C1 segment of cervical spinal cord (tissue), 14 donors: ENCODE measurements at regions not wholly inside any gene's neighbourhood (a gene's known extent, or its start where the extent isn't known, plus 50 kb on each side); places are given as distances from the start of the nearest gene placed in this dataset.

ENCODE experiments used
- DNase-seq, 14 donors: peaks; one replicate each; lab custom pipeline; 2025; lab: John Stamatoyannopoulos, UW

DNA sequence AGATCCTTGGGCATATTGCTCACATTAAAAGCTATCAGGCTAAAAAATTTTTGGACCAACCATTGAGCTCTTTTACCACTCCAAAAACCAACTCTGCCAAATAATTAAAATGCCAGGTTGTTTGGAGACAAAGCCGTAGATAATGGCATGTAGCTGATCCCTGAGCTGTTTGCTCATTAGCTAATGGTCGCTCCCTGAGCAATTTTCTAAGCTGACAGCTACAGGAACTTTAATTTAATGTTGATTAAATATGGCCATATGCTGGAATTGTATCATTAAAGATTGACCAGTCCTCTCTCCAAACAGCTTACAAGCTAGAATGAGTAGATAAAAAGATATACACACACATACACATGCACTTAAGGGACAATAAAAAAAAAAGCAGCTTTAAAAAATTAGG, 216.2 kb upstream of the ARHGAP20 start:
- DNase-seq, result no peak

DNA sequence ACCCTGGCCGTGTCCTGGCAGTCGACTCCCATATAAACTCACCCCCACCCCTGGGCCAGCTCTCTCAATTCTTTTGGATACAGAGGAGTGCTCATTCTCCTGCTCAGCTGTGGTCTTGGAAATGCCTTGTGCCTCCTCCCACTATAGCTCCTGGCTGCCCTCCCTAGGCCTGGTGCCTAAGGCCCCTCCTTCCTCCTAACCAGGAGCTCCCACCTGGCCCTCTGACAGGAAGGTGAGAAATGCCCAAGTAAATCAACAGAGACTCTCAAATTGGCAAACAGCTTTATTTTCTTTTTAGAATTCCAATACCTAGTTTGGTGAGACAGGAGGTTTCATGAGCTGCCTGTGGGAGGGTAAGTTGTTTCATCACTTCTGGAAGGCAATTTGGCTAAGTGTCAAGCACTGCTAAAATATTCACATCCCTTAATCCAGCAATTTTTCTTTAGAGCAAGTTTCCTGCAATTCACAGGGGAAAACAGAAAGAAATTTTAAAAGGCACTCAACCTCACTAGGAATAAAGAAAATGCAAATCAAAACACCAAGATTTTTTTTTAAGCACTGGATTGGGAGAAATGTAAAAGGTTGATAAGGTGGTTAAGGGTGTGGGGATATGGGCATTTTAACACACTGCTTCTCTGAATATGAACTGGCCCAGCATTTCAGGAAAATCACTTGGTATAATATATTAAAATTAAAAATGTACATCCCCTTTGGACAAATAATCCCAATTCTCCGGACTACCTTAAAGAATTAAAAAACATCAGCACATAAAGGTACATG, 209.7 kb upstream of the ARHGAP20 start:
- DNase-seq, result peak in 1 of 14 donors; percentile 19

DNA sequence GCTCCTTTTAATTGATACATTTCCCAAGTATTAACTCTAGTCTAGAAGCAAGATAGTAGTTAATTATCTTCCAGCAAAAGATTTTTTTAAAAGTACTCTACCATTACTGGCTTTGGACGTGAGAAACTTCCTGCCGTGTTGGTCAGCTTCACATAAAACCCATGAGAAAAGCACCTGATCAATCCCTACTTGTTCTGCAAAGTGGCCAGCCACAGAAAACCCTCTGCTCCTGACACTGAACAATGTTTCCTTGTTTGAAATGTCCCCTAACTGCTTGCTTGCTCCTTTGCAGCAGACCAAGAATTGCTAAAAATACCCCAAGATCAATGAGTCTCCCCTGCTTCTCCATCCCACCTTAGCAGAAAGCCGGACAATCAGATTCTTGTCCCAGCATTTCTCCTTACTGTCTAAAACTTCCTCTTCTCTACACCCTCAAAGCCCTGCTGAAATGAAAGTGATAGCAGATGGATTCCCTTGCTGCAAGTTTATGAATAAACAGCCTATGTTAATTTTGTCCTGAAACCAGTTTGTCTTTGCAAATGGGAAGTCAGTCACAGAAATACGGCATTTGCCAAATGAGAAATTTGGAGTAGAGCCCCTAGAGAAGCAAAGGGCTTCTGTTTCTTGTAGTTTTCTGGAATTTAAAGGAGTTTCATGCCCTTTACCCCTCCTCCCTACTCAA, 207.1 kb upstream of the ARHGAP20 start:
- DNase-seq, result peak in 2 of 14 donors; percentile 0 to 4

DNA sequence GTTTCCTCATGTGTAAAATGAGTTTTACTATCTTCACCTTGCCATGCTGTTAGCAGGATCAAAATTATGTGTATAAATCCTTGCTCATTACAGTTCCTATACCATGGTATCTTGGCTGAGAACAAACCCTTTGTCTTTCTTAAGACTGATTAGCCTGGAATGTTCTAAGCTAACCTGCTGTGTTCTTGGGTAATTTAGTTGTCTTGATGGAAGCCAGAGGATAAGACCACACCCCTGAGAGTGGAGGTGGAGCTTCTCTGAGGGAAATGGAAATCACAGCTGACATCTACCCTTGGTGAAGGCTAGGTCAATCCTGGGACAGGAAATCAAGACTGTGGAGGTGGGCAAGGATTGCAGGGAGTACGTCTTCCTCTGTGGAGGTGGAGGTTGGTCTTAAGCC, 206.1 kb upstream of the ARHGAP20 start:
- DNase-seq, result no peak

DNA sequence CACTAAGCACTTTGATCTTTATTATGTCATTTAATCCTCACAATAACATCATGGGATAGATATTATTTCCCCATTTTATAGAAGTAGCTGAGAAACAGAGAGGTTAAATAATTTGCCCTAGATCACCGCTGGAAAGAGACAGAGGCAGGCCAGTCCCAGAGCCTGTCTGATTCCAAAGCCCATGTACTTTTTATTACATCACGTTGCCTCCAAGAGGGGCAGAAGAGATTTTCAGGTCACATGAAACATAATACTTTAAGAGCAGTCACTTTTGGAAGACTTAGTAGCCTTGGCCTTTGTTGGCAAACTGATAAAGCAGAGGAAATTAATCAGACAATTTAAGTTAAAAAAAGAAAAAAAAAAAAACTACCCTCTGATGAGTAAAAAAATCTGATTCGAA, 200.2 kb upstream of the ARHGAP20 start:
- no peak for DNase-seq

DNA sequence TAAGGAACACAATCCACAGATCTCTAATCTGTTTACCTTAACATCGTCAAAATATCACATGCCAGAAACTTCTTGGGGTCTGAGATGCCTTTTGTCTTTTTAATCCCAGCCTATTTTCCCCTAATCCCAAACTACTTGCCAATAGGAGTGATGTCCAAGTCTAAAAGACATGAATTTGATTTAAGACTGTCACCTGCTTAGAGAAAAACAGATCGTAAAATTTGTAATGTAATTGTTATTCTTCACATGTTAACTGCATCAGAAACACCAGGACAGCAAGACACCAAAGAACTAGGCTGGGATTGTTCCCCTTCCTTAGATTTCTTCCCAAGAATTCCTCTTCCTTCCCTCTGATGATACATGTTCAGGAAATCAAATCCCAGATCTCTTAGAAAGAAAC, 198.1 kb upstream of the ARHGAP20 start:
- no peak for DNase-seq

DNA sequence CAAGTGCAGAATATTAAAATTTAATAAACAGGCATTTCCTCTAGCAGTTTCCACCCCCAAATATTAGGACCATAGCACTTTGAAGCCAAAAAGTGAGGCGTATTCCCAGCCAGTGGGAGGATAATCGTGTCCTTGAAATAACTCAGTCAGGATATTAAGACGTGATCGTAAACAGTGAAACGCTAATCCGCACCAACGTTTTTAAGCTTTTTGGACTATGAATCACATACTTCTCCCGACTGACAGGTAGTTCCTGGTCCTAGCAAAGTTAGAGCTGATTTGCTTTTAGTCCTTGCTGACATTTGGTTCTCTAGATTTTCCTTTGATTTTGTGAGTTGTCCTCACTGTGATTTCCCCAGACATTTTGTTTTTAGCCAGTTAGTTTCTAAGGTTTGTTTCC, 197.1 kb upstream of the ARHGAP20 start:
- DNase-seq, result no peak

DNA sequence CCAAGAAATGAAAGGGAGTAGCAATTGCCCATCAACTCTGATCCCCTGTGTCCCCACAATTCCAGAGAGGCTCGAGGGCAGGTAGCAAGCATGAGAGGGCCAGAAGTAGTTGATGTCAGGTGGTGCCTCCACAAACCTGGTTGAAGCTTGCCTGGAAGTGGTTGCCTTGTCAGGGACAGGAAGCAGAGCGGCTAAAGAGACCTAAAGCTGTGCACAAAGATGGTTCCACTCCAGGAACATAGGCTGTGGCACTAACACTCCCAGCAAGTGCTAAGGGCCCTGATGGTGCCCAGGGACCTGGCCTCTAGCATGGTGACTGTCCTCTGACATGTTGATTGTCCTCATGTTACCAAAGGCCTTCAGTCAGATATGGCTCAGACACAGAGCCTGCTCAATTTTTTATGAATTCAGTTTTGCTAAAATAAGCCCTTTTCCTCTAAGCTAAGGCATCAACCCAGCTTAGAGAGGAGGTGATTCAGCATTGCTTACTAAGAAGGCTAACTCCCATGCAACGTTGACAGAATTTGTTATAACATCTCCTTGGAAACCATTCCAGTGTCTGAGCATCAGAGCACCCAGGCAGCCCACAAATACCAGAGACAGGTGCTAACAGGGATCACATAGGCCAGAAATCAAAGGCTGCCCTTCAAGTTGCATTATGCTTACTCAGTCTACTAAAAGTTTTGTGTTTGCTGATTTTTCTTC, 196.3 kb upstream of the ARHGAP20 start:
- no peak for DNase-seq

DNA sequence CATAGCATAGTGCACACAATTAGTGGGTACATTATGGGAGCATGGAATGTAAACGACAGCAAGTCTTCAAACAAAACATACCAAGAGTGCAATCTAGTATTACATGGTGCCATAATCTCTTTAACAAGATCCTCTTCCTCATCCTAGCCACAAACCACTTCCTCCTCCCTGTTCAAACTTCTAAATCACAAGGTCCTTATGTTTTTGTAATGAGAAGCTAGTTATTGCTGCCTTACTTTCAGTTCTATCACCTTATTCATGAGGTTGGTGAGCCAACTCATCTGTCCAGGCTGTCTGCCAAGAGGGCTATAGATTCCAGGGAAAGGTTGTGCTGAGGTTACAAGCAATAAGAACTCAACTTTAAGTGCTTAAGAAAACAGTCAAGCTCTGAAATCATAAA, 195.4 kb upstream of the ARHGAP20 start:
- DNase-seq, result no peak

DNA sequence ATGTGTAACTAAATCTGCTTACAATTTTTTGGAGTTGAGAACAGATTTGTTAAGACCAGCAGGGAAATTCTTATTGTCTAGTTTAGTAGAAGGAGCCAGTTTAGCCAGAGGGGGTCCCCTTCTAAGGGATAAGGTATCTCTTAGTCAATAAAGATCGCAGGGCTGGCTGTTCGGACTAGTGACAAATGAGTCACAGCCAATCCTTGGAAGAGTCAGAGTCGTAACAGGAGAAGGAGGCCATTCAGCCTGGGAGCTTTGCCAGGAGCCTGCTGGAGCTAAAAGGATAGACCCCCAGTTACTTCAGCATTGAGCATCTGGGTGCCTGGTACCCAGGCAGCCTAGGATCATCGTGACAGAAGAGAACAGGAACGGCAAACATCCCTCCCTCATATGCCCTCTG, 191.6 kb upstream of the ARHGAP20 start:
- DNase-seq, result no peak

DNA sequence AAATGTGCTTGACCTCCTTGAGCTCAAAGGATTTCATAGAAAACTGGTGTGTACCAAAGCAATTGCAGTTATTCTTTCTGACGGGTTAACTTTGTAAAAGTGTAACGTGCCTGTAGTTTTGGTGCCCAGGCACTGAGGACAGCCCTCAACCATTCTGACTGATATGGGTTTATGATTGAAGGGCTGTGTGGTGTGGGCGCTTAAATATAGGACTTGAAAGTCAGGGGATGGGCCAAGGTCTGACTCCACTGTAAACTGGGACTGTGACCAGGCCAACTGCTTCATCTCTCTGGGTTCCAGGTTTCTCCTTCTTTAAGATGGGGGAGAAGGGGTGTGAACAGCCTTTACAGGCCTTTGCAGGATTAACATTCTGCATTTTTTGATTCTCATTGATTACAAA, 191.1 kb upstream of the ARHGAP20 start:
- no peak for DNase-seq

DNA sequence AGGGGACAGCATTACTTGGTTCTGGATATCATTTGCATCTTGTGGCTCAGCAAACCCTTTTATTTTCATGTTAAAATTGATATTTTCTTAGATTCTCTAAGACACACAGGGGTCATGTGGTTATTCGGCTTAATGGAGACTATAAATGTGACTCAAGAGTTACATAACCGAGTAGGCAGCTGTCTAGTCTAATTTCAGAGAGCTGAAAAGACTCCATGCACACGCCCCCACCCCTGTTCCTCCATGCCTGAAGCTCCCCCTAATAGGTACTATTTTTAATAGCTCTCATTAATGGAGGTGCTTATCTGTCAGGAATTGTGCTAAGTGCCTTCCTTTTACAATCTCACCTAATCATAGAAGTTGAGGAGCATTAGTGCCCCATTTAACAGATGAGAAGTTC, 189.2 kb upstream of the ARHGAP20 start:
- no peak for DNase-seq

DNA sequence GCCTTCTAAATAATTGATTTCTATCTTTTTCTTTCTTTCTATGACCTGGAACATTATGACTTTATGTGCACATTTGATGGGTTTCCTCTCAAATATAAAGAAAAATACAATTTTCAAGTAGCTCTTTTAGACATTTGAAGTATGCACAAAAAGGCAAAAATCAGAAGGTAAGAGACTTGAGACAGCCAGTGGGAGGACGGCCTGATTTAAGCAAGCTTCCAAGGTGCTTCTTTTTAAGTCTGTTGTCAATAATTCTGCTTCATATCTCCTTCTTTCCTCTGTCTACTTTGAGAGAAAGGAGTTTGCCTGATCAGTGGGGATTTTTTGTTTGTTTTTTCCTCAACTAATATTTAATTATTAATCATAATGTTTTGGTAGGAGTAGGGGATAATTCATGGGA, 188.2 kb upstream of the ARHGAP20 start:
- no peak for DNase-seq

DNA sequence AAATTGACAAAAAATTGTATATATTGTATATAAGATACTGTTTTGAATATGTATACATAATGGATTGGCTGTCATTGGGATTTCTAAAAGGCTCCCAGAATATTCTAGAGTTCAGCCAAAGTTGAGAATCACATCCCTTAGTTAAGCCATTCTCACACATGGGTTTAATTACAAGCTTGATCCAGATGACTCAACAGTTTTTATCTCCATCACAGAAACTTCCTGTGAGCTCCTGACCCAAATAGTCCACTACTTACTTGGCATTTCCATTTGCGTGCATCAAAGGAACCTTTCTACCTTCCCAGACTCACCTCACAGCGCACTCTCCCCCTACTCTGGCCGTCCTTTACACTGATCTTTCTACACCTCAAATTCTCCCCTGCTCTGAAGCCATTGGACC, 184.8 kb upstream of the ARHGAP20 start:
- no peak for DNase-seq

DNA sequence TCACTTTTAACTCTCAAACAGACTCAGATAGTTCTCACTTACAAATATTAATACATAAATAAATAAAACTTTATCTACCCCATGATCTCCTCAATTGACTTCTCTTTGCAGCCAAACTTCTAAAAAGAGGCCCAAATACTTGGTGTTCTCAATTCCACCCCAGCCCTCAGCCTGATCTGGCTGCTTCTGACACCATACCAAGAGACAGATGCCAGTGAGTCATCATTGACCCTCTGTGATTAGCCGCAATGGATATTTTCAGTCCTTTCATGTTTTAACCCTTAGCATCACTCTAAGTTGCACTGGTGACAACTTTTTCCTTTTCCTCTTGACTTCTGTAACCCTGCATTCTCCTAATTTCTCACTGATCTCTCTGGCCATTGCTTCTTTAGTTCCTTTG, 184.1 kb upstream of the ARHGAP20 start:
- no peak for DNase-seq

DNA sequence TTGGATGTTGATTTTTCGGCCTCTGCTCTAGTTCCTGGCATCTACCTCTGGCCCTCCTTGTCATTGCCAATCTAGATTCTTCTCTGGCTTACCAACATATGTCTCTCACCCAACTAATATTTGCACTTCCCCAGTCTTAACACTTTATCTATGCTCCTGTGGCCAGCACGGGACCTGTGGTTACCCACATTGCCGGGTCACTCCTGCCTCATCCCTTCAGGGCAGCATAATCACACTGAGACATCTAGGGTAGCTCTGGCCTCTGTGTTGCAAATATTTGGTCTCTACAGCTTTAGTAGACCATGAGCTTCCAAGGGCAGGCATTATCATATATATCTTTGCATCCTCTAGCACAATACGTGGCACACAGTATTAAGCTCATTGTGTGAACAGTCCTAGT, 182.0 kb upstream of the ARHGAP20 start:
- DNase-seq, result no peak

DNA sequence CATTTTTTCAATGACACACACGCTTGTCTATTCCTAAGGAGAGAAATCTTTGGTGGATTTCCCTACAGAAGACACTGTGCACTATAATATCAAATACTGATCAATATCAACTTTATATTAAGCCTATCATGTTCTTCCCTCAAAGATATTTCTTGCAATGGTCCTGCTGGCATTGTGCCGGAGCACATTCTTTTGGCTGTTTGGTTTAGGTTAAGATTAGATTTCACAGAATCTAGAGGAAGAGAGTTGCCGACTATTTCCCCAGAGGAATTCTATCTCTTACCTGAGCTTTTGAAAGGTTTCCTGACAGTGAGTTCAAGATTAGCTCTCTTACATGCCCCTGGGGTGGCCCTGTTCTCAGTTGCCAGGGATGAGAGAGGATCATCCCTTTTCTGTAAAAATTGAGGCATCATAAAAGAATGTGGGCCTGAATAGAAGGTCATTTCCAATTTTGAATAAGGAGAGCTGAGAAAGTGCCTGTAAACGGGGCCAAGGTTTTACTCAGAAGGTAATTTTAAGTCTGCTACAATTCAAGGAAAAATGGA, 180.6 kb upstream of the ARHGAP20 start:
- DNase-seq, result no peak

DNA sequence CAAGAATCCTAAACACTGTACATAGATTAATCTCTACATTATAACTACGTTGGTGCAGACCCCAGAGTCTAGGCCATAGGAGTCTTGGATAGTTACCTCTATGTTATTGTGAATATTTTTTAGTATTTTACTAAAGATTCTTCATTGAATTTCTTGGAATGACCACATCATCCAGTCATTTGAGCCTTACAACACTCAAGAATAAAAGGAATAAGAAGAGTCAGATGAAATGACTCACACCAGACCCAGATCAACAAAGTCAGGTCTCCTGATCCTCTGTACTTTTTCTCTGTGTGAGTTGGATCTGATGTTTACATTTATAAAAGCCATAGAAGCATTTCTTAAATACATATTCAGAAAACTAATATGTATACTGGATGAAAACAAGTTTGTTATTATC, 179.2 kb upstream of the ARHGAP20 start:
- DNase-seq, result no peak

DNA sequence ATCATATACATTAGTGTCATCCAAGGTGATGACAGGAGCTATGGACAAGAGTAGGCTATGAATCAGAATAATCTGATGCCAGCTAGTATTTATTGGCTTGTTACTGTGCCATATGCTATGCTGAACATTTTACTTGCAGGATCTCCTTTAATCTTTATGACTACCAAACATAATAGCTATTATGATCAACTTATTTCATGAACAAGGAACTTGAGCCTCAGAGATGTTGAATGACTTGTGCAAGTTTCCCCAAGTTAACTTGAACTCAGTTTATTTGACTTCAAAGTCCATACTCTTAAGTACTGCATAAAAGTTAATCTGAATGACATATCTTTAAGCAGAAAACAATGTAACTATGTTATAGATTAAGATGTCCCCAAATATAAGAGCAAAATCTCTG, 178.8 kb upstream of the ARHGAP20 start:
- no peak for DNase-seq

DNA sequence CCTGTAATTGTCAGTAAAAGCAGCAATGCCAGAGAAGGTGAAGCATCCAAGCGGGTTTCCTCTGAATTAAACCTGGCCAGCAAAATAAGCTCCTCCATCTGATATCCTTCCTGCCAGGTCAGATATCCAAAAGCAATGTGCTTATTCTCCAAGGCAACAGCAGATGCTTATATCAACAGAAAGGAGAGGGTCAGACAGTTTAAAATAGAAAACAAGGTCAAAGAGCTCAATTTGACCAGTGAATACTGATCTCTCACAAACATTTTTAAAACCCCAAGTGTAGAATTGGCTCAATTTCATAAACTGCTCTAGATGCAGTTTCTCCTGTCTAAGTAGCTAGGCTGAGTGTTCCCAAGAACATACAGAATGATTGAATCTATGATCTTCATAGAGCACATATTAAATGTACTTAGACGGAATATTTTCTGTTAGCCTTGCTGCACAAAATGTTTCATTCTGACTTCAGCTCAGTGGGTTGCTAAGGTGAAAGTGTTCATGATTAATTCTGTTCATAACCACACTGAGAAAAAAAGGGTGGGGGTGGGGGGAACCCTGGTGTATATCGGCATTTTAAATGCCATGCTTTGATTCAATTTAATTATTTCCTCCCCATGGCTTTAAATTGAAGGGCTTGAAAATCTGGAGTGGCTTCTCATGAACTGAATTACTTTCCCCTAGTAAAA, 174.2 kb upstream of the ARHGAP20 start:
- DNase-seq, result no peak

DNA sequence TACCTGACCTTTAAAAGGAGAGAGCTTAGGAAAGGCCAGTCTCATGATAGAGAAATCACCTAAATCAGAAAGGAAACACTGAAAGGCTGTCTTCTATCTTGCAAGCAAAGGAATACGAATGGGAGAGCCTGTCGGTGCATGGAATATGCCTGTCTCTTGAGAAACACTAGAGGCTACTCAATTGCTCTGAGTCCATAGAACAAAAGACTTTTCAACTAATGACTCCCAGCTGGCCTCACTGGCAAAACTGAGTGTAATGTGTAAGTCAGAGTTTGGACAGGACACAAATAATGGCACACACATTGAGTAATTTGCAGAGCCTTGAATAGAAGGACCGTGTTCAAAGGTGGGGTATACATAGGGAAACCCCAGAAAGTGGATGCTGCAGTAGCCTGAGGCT, 171.0 kb upstream of the ARHGAP20 start:
- peak in 5 of 14 donors; percentile 2 to 55 (median 16) for DNase-seq

DNA sequence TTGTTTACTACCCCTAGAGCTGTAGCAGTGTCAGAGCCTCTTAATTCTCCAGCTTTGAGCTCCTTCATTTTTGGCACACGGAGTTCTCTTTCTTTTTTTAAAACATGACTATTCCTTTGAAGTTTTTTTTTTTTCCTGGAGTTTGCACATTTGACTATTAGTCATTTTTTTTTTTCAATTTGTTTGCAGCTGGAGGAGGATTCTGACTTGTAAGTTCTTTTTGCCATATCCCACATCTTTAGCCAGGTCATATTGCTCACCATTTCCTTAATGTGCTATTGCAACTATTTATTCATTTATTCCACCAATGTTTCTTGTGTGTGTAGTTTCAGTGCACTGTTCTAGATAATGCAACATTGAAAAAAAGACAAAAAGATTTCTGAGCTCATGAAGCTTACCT, 166.3 kb upstream of the ARHGAP20 start:
- DNase-seq, result no peak
